Islet of Langerhans (tissue), 1 donor: ENCODE measurements at regions not wholly inside any gene's neighbourhood (a gene's known extent, or its start where the extent isn't known, plus 50 kb on each side); places are given as distances from the start of the nearest gene placed in this dataset.
"Not testable (repeated sequence)": the region's sequence is repeated elsewhere in the genome, so short reads cannot be mapped to it uniquely, and the experiment has no call there.

Experiments used
- FAIRE-seq: peaks from one replicate; lab custom pipeline; 2011; peaks lifted over from hg19 to GRCh38; lab: Jason Lieb, UNC

GRCh38 chr4:188665491-188666457, 526.5 kb downstream of the TRIML1 start:
- FAIRE-seq: no peak

GRCh38 chr4:188678691-188679090, 539.5 kb downstream of the TRIML1 start:
- FAIRE-seq: not testable (repeated sequence)

- no peak for FAIRE-seq
These were observed 540.9 kb downstream of the TRIML1 start for GRCh38 chr4:188680004-188680666.

- no peak for FAIRE-seq
These were observed 541.4 kb downstream of the TRIML1 start for GRCh38 chr4:188680667-188681063.

- FAIRE-seq: no peak
These were observed 543.1 kb downstream of the TRIML1 start for GRCh38 chr4:188682321-188682720.

GRCh38 chr4:188683571-188683970, 544.3 kb downstream of the TRIML1 start:
- FAIRE-seq: no peak

- no peak for FAIRE-seq
These were observed 549.7 kb downstream of the TRIML1 start for GRCh38 chr4:188688956-188689355.

- no peak for FAIRE-seq
These were observed 552.6 kb downstream of the TRIML1 start for GRCh38 chr4:188691811-188692210.

- no peak for FAIRE-seq
These were observed 556.0 kb downstream of the TRIML1 start for GRCh38 chr4:188695261-188695660.

GRCh38 chr4:188697243-188697642, 558.0 kb downstream of the TRIML1 start:
- FAIRE-seq: no peak

GRCh38 chr4:188701952-188702351, 562.7 kb downstream of the TRIML1 start:
- no peak for FAIRE-seq

- no peak for FAIRE-seq
These were observed 565.0 kb downstream of the TRIML1 start for GRCh38 chr4:188704288-188704687.

- FAIRE-seq: no peak
These were observed 567.8 kb downstream of the TRIML1 start for GRCh38 chr4:188707036-188707435.

- FAIRE-seq: no peak
These were observed 575.3 kb downstream of the TRIML1 start for GRCh38 chr4:188714501-188714900.

- FAIRE-seq: no peak
These were observed 575.7 kb downstream of the TRIML1 start for GRCh38 chr4:188714907-188715306.

GRCh38 chr4:188717661-188718060, 578.4 kb downstream of the TRIML1 start:
- FAIRE-seq: no peak

- FAIRE-seq: no peak
These were observed 580.6 kb downstream of the TRIML1 start for GRCh38 chr4:188719794-188720193.

- no peak for FAIRE-seq
These were observed 583.7 kb downstream of the TRIML1 start for GRCh38 chr4:188722911-188723310.

- no peak for FAIRE-seq
These were observed 588.5 kb downstream of the TRIML1 start for GRCh38 chr4:188727746-188728145.

- no peak for FAIRE-seq
These were observed 589.1 kb downstream of the TRIML1 start for GRCh38 chr4:188728359-188728758.

- FAIRE-seq: no peak
These were observed 592.9 kb downstream of the TRIML1 start for GRCh38 chr4:188732131-188732530.

- no peak for FAIRE-seq
These were observed 595.8 kb downstream of the TRIML1 start for GRCh38 chr4:188735082-188735481.

GRCh38 chr4:188737251-188738002, 598.2 kb downstream of the TRIML1 start:
- no peak for FAIRE-seq
